HEK293 (cell line): ENCODE measurements at regions not wholly inside any gene's neighbourhood (a gene's known extent, or its start where the extent isn't known, plus 50 kb on each side); places are given as distances from the start of the nearest gene placed in this dataset.

Source experiments
- CTCF ChIA-PET: fragments of 350-600 bp; formaldehyde crosslinking; extraction: SDS; loops from one replicate; lab custom pipeline; 2021; ENCODE audit warnings: antibody characterized with exemption; lab: Yijun Ruan, JAX
- POLR2A ChIA-PET: fragments of 300-600 bp; formaldehyde crosslinking; extraction: SDS; loops from one replicate; lab custom pipeline; 2020; ENCODE audit warnings: antibody characterized with exemption, inconsistent platforms; lab: Yijun Ruan, JAX
- H3K27ac ChIP-seq: fragments of 200-500 bp; sonication (Bioruptor generic); 2 replicates; pipeline ENCODE4 v1.5.1; 2014; ENCODE audit warnings: low read depth, low read length, control low read depth, inconsistent platforms; ENCODE audit errors: extremely low read depth
- H3K36me3 ChIP-seq, 2 experiments: fragments of 200-500 bp in 1 of 2; sonication (Bioruptor generic) in 1 of 2; 1 replicate in 1 of 2; 2 replicates in 1 of 2; pipeline ENCODE4 v1.5.1; 2014 to 2017; ENCODE audit warnings: inconsistent platforms in 2 of 2, low read length in 2 of 2; ENCODE audit not compliant: control insufficient read depth in 2 of 2, insufficient read depth in 1 of 2
- H3K4me1 ChIP-seq: fragments of 200-500 bp; sonication (Bioruptor generic); 2 replicates; pipeline ENCODE4 v1.5.1; 2014; ENCODE audit warnings: mild to moderate bottlenecking, low read length, inconsistent platforms; ENCODE audit not compliant: control insufficient read depth, insufficient read depth
- H3K4me3 ChIP-seq: 2 replicates; pipeline ENCODE4 v1.5.1; 2011; ENCODE audit warnings: low read depth, mild to moderate bottlenecking, control low read depth, low read length, moderate library complexity
- H3K9me3 ChIP-seq: fragments of 200-500 bp; sonication (Bioruptor generic); 2 replicates; pipeline ENCODE4 v1.5.1; 2014; ENCODE audit warnings: low read depth, low read length, inconsistent platforms; ENCODE audit not compliant: control insufficient read depth, insufficient read depth
- BCL11B ChIP-seq: fragments of 450-650 bp; formaldehyde crosslinking; IDR thresholded peaks from 2 replicates; pipeline ENCODE4 v1.5.1; 2016; ENCODE audit warnings: low read depth, missing biosample characterization, missing genetic modification characterization
- GFI1B ChIP-seq: fragments of 450-650 bp; formaldehyde crosslinking; IDR thresholded peaks from 2 replicates; pipeline ENCODE4 v1.5.1; 2016; ENCODE audit warnings: missing biosample characterization, missing genetic modification characterization
- GLI2 ChIP-seq: fragments of 450-650 bp; formaldehyde crosslinking; IDR thresholded peaks from 2 replicates; pipeline ENCODE4; 2017; ENCODE audit warnings: missing biosample characterization, missing genetic modification characterization, low read depth, borderline replicate concordance
- HOXA7 ChIP-seq: sonication (generic); formaldehyde crosslinking; IDR thresholded peaks from 2 replicates; pipeline ENCODE4 v1.8.1; 2022; ENCODE audit warnings: missing genetic modification reagents, borderline replicate concordance
- KLF1 ChIP-seq: fragments of 450-650 bp; formaldehyde crosslinking; IDR thresholded peaks from 2 replicates; pipeline ENCODE4 v1.5.1; 2016; ENCODE audit warnings: missing biosample characterization, missing genetic modification characterization
- KLF10 ChIP-seq: fragments of 450-650 bp; IDR thresholded peaks from 2 replicates; pipeline ENCODE4 v1.5.1; 2018; ENCODE audit warnings: missing biosample characterization, mild to moderate bottlenecking, missing genetic modification characterization
- KLF17 ChIP-seq: fragments of 450-650 bp; formaldehyde crosslinking; IDR thresholded peaks from 2 replicates; pipeline ENCODE4 v1.5.1; 2016; ENCODE audit warnings: missing biosample characterization, missing genetic modification characterization
- KLF7 ChIP-seq: fragments of 450-650 bp; formaldehyde crosslinking; IDR thresholded peaks from 2 replicates; pipeline ENCODE4 v1.5.1; 2016; ENCODE audit warnings: missing biosample characterization, missing genetic modification characterization, borderline replicate concordance
- KLF8 ChIP-seq: fragments of 450-650 bp; formaldehyde crosslinking; IDR thresholded peaks from 2 replicates; pipeline ENCODE4 v1.5.1; 2016; ENCODE audit warnings: missing biosample characterization, missing genetic modification characterization
- MZF1 ChIP-seq: fragments of 450-650 bp; formaldehyde crosslinking; IDR thresholded peaks from 2 replicates; pipeline ENCODE4 v1.5.1; 2017; ENCODE audit warnings: missing biosample characterization, missing genetic modification characterization, borderline replicate concordance
- SETDB1 ChIP-seq: IDR thresholded peaks from one replicate; pipeline ENCODE4 v1.6.1; 2017; ENCODE audit warnings: mild to moderate bottlenecking, low read length, moderate library complexity, mixed read lengths; ENCODE audit not compliant: insufficient read length
- ZBTB17 ChIP-seq: fragments of 450-650 bp; formaldehyde crosslinking; IDR thresholded peaks from 2 replicates; pipeline ENCODE4 v1.5.1; 2016; ENCODE audit warnings: missing biosample characterization, missing genetic modification characterization
- ZNF10 ChIP-seq: fragments of 450-650 bp; formaldehyde crosslinking; IDR thresholded peaks from 2 replicates; pipeline ENCODE4 v1.5.1; 2017; ENCODE audit warnings: missing biosample characterization, missing genetic modification characterization
- ZNF157 ChIP-seq: fragments of 450-650 bp; formaldehyde crosslinking; IDR thresholded peaks from 2 replicates; pipeline ENCODE4 v1.5.1; 2016; ENCODE audit warnings: missing biosample characterization, missing genetic modification characterization
- ZNF37A ChIP-seq: fragments of 450-650 bp; IDR thresholded peaks from 2 replicates; pipeline ENCODE4 v1.5.1; 2018; ENCODE audit warnings: missing biosample characterization, missing genetic modification characterization
- ZNF394 ChIP-seq: fragments of 450-650 bp; formaldehyde crosslinking; IDR thresholded peaks from 2 replicates; pipeline ENCODE4 v1.5.1; 2016; ENCODE audit warnings: missing biosample characterization, missing genetic modification characterization, mild to moderate bottlenecking, moderate library complexity, borderline replicate concordance
- ZNF530 ChIP-seq: fragments of 450-650 bp; formaldehyde crosslinking; IDR thresholded peaks from 2 replicates; pipeline ENCODE4 v1.5.1; 2016; ENCODE audit warnings: low read depth, missing biosample characterization, missing genetic modification characterization
- ZNF561 ChIP-seq: fragments of 450-650 bp; IDR thresholded peaks from 2 replicates; pipeline ENCODE4 v1.5.1; 2018; ENCODE audit warnings: missing biosample characterization, missing genetic modification characterization, borderline replicate concordance
- ZNF571 ChIP-seq: fragments of 450-650 bp; formaldehyde crosslinking; IDR thresholded peaks from 2 replicates; pipeline ENCODE4 v1.5.0; 2017; ENCODE audit warnings: missing biosample characterization, missing genetic modification characterization
- ZNF580 ChIP-seq: fragments of 450-650 bp; formaldehyde crosslinking; IDR thresholded peaks from 2 replicates; pipeline ENCODE4 v1.5.1; 2016; ENCODE audit warnings: missing biosample characterization, missing genetic modification characterization
- ZNF792 ChIP-seq: fragments of 450-650 bp; formaldehyde crosslinking; IDR thresholded peaks from 2 replicates; pipeline ENCODE4 v1.5.1; 2016; ENCODE audit warnings: missing biosample characterization, missing genetic modification characterization

GRCh38 chr3:25899352-25900101 lies 109.6 kb downstream of the OXSM start (continued):
- no peak for TF ChIP-seq KLF10

- ChIA-PET CTCF (interaction anchor here (0.6 kb wide), 1 partner anchor 846 kb away, joined by 3 read pairs; no protein-coding TSS in a partner anchor), POLR2A (no interaction called here)
- Histone ChIP-seq H3K9me3 (no peaks in the 10 kb centered on the region), H3K4me1 (no peaks in the 10 kb centered on the region), H3K36me3 (no peaks in the 10 kb centered on the region), H3K4me3 (no peak overlapping the region), H3K27ac (no peak overlapping the region)
- no peak for TF ChIP-seq GLI2 (tag by site-specific recombination)
- no peak for TF ChIP-seq SETDB1
- TF ChIP-seq, all 188 proteins: peak for 0
These were observed 110.3 kb downstream of the OXSM start for GRCh38 chr3:25900161-25900560.

GRCh38 chr3:25901796-25902195 lies 111.9 kb downstream of the OXSM start:
- CTCF ChIA-PET = interaction anchor here (1.0 kb wide), 1 partner anchor 9 kb away, joined by 4 read pairs; no protein-coding TSS in a partner anchor
- H3K9me3 ChIP-seq = no peaks in the 10 kb centered on the region
- POLR2A ChIA-PET = no interaction called here
- H3K36me3 ChIP-seq = no peaks in the 10 kb centered on the region
- TF ChIP-seq HOXA7 (no peak), ZNF37A (tag by site-specific recombination) (no peak), ZNF561 (tag by site-specific recombination) (no peak), KLF17 (no peak)
- H3K4me3 ChIP-seq = no peak overlapping the region
- no peaks in the 10 kb centered on the region for H3K4me1 ChIP-seq
- H3K27ac ChIP-seq = no peak overlapping the region

GRCh38 chr3:25902586-25902985 lies 112.7 kb downstream of the OXSM start:
- ChIA-PET CTCF (no interaction called here), POLR2A (no interaction called here)
- H3K4me1 ChIP-seq = no peaks in the 10 kb centered on the region
- H3K36me3 ChIP-seq = no peaks in the 10 kb centered on the region
- no peak overlapping the region for H3K27ac ChIP-seq
- H3K9me3 ChIP-seq = no peaks in the 10 kb centered on the region
- TF ChIP-seq KLF8 (tag by site-specific recombination) (no peak), ZNF394 (no peak), GFI1B (no peak), ZNF10 (tag by site-specific recombination) (no peak), ZNF157 (tag by site-specific recombination) (no peak), ZNF792 (tag by site-specific recombination) (no peak), ZNF571 (no peak), ZNF580 (tag by site-specific recombination) (no peak)
- H3K4me3 ChIP-seq = no peak overlapping the region

GRCh38 chr3:25903371-25904129 lies 113.7 kb downstream of the OXSM start:
- TF ChIP-seq ZNF530 (tag by site-specific recombination) (no peak), BCL11B (tag by site-specific recombination) (no peak), MZF1 (tag by site-specific recombination) (no peak), KLF8 (tag by site-specific recombination) (no peak), ZNF394 (no peak), KLF7 (tag by site-specific recombination) (no peak), ZBTB17 (tag by site-specific recombination) (no peak), KLF1 (no peak), ZNF792 (tag by site-specific recombination) (no peak), ZNF580 (tag by site-specific recombination) (no peak)
- TF ChIP-seq, all 188 proteins: peak for 0
- ChIA-PET POLR2A (no interaction called here), CTCF (no interaction called here)
- no peak overlapping the region for H3K4me3 ChIP-seq
- H3K27ac ChIP-seq = no peak overlapping the region
- no peaks in the 10 kb centered on the region for H3K4me1 ChIP-seq
- H3K36me3 ChIP-seq = no peaks in the 10 kb centered on the region
- no peaks in the 10 kb centered on the region for H3K9me3 ChIP-seq
